ENCODE measurements at regions not wholly inside any gene's neighbourhood (a gene's known extent, or its start where the extent isn't known, plus 50 kb on each side); places are given as distances from the start of the nearest gene placed in this dataset.

GRCh38 chr4:178068136-178068535 lies 625.9 kb upstream of the AGA start:
- DNase-seq: no peak

DNA sequence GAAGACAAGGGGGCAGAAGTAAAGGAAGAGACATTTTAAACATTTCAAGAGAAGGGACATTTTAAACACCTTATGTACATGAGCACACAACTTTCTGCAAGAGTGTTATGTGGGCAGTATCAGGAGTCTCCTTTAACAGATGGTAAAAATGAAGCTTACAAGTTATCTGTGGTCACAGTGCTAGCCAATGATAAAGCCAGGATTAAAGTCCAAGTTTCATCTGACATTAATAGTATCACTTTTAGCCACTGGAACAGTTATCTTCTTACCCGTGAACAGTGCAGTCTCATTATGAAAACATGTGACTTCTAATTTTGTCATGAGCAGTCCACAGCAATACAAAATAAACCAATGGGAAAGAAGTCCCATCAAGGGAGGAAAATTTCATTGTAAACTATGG lies 627.9 kb upstream of the AGA start:
- DNase-seq: no peak

DNA sequence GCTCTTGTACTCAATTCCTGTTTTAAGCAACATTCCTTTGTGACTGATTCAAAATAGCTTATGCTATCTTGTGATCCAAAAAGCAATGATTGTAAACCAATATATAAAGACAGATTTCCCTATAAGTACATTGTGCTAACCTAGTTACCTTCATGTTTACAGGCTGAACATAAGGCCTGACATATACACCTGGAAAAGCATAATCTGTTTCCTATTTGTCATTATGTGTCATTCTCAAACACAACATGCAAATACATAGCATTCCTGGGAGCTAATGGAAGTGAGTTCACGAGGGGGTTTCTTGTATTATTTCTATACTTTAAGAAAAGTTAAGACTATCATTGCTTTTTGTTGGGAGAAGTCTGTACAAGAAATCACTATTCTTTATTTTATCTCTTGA lies 638.1 kb upstream of the AGA start:
- no peak for DNase-seq

DNA sequence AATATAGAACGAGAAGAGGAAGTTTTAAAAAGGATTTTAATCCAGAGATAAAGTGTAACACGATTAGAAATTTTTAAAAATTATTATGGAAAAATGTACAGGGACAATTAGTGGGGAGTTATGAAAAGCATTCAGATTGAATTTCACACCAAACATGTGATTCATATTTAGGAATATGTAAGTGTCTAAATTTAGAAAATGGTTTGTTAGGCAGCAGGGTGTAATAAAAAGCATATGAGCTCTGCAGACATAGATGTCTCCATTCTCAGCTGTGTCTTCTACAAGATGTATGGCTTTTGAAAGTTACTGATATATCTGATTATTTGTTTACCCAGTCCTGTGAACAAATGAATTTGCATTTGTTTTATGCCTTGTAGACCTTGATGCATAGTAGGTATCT lies 638.9 kb upstream of the AGA start:
- no peak for DNase-seq

DNA sequence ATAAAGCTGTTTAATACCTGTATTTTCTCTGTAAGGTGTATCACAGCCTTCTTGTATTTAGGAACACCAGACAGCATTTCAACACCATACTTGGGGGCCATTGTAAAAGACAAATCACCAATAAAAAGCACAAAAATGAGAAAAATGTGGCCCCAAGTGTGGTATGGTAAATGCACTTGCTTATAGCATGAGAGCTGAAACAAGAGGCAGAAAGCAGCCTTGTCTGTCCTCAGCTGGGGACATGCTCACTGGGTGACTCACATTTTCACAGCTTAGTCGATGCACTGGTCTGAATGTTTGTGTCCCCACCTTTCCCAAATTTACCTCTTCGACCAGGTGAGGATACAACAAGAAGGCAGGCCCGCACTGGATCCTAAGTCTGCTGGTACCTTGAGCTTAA lies 639.7 kb upstream of the AGA start:
- no peak for DNase-seq

GRCh38 chr4:178082906-178083305 lies 640.7 kb upstream of the AGA start:
- no peak for DNase-seq

GRCh38 chr4:178083968-178084367 lies 641.7 kb upstream of the AGA start:
- no peak for DNase-seq

GRCh38 chr4:178086320-178086719 lies 644.1 kb upstream of the AGA start:
- DNase-seq: no peak

DNA sequence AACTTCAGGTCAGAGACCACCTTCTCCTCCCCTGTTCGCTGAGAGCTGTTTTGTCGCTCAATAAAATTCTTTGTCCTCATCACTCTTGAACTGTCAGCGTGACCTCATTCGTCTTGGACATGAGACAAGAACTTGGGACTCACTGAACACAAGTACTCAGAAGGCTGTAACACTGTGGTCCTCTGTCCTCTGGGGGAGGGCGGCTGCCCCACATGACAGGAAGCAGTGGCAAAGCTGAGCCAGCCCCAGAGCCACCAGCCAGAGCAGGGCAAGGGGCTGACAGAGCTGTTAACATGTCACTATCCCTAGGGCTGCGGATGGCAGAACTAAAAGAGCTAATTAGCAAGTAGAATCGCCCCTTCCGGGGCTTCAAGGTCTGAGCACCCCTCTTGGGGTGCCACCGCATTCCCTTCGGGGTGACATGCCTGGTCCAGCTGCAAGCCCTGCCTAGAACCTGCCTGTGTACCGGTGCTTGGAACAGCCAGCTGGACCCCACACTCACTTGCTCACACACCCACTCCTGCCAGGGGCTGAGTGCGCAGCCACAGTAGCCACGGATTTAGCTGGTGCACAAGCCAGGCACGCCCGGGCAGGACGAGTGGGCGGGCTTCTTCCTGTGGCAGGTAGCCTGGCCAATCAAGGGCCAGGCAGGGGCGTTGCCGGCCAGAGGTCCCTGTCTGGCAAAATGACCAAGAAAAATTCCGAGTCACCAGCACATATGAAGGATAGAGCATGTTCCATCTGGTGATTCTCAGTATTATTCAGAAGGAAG lies 648.6 kb upstream of the AGA start:
- no peak for DNase-seq

GRCh38 chr4:178102139-178102538 lies 659.9 kb upstream of the AGA start:
- no peak for DNase-seq

DNA sequence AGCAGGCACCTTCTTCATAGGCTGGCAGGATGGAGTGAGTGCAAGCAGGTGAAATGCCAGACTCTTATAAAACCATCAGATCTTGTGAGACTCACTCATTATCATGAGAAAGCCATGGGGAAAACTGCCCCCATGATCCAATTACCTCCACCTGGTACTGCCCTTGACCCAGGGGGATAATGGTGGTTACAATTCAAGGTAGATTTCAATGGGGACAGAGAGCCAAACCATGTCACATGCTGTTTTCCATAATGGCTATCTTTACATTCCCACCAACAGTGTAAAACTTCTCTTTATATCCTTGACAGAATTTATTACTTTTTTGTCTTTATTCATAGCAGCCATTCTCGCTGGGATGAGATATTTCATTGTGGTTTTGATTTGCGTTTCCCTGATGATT lies 663.0 kb upstream of the AGA start:
- no peak for DNase-seq

GRCh38 chr4:178136736-178137345 lies 694.6 kb upstream of the AGA start:
- DNase-seq: no peak

GRCh38 chr4:178137732-178138471 lies 695.7 kb upstream of the AGA start:
- DNase-seq: no peak

DNA sequence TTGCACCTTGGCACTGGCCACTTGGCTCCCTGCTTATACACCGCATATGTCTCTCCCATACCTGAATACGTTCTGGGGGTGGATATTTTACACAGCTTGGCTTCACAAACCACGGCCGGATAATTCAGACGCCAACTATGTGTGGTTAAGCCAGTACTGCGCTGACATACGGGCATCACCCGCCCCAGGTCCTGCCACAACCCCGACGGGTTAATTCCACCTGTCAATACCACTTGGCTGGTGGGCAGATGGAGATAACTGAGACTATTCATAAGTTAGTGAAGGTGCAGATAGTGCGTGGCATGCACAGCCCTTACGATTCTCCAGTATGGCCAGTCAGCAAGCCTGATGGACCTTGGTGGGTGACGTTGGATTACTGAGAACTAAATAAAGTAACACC lies 696.3 kb upstream of the AGA start:
- DNase-seq: no peak

- no peak for DNase-seq
Observed at GRCh38 chr4:178140326-178140915, 698.2 kb upstream of the AGA start.

- DNase-seq: no peak
Observed at GRCh38 chr4:178142724-178143123, 700.5 kb upstream of the AGA start.

GRCh38 chr4:178148106-178148505 lies 705.9 kb upstream of the AGA start:
- no peak for DNase-seq

GRCh38 chr4:178165251-178165950 lies 723.2 kb upstream of the AGA start:
- no peak for DNase-seq

DNA sequence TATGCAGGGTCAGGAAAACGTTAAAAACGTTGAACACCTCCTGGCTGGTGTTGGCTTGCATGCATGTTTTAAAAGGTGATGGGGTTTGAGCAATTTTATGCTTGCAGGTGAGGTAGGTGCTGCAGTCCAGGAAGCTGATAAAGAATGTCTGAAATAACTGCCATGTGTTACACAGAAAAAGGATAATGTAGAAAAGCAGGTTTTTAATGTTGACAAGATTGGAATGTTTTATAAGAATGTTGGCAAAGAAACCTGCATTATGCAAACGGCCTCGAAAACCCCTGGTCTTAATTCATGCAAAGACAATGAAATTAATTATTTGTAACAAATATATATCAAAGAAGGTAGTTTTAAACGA lies 723.7 kb upstream of the AGA start:
- DNase-seq: no peak

DNA sequence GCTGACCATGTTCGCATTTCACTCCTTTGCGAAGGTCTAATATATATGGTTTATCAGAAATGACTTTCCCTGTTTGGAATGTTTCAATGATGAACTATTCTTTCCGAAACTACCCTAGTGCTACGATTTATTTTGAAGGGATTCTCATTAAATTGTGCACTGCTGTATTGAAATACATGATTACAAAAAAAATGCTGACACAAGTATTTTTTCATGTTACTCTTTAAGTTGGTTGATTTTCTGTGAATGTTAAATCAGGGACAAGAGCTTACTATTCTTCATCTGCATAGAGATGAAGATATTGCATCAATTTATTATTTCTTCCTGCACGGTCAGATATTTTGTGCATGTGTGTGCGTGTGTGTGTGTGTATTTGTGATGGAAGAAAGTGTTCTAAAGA lies 731.5 kb upstream of the AGA start:
- DNase-seq: no peak

GRCh38 chr4:178174756-178175155 lies 732.5 kb upstream of the AGA start:
- no peak for DNase-seq

DNA sequence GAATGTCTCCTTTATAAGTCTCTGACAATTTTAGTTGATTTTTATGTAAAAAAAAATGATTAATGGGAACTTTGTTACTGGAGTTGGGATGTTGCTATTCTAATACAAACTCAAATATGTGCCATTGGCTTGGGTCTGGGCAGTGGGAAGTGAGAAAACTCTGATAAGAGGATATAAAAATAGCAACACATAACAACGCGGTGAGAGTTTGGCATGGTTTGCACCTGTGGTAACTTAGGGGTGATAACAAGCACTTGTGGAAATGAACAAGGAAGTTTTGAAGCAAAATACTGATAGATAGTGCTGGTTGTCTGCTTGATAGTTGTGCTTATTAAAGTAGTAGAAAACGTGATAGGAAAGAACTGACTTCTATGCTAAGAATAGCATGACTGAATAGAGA lies 743.3 kb upstream of the AGA start:
- no peak for DNase-seq

DNA sequence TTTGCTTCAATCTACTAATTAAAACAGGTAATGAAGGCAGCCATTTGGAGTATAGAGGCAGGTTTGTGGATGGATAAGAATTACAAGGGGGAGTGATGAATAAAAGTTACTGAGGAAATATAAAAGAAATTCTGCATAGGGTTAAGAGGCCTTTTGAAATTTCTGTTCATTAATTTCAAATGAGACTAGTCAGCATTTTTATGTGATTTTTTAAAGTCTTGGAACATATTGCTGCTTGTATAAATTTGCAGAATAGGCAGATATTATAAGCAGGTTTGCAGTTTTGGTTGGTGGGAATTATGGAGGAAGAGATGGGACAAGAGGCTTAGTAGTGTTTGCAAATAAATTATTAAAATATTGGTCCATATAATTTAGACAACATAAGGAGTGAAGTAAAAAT lies 750.4 kb upstream of the AGA start:
- DNase-seq: no peak

All from DMS 273 treated with DMSO at 0.1 percent for 48 hours (cell line).